GM12878 (cell line): ENCODE measurements at regions not wholly inside any gene's neighbourhood (a gene's known extent, or its start where the extent isn't known, plus 50 kb on each side); places are given as distances from the start of the nearest gene placed in this dataset.

Source experiments
- ATAC-seq: fragments of 200-7000 bp; cut with Tn5 transposase; 3 replicates; pipeline ENCODE4 v1.9.1; 2020; ENCODE audit warnings: mild to moderate bottlenecking, moderate library complexity
- BruUV-seq: library from RNA; stranded (reverse); fragments of 400-500 nt; replicated peaks from 2 replicates; lab custom pipeline; 2021; lab: Mats Ljungman, UMichigan
- CTCF ChIA-PET: fragments of 300-600 bp; sonication (Branson Sonifier 250); formaldehyde crosslinking; extraction: SDS; loops from one replicate; lab custom pipeline; 2021; ENCODE audit warnings: inconsistent platforms; lab: Yijun Ruan, JAX
- POLR2A ChIA-PET: fragments of 350-600 bp; formaldehyde crosslinking; extraction: SDS; loops from one replicate; lab custom pipeline; 2021; ENCODE audit warnings: inconsistent platforms; lab: Charles Lee
- RAD21 ChIA-PET: fragments of 300-600 bp; sonication (Branson Sonifier 250); formaldehyde crosslinking; loops from one replicate; lab custom pipeline; 2023; ENCODE audit warnings: antibody characterized with exemption; ENCODE audit not compliant: unreplicated experiment; lab: Charles Lee
- SMC1A ChIA-PET: fragments of 300-600 bp; sonication (Branson Sonifier 250); formaldehyde crosslinking; loops from one replicate; lab custom pipeline; 2023; ENCODE audit not compliant: unreplicated experiment, uncharacterized antibody; lab: Charles Lee
- DNase-seq: peaks from one replicate; pipeline ENCODE4 v3.0.0-alpha.2; 2011; ENCODE audit warnings: low read depth, low spot score
- FAIRE-seq: peaks from 3 replicates; lab custom pipeline; 2011; peaks lifted over from hg19 to GRCh38; lab: Jason Lieb, UNC
- H2AFZ ChIP-seq: 2 replicates; pipeline ENCODE4 v1.6.0; 2011; ENCODE audit warnings: low read depth, low read length, control low read depth; ENCODE audit not compliant: control insufficient read depth
- H3K27ac ChIP-seq: 2 replicates; pipeline ENCODE4 v1.5.1; 2011; ENCODE audit warnings: control low read depth; ENCODE audit not compliant: control insufficient read depth, insufficient read depth
- H3K27me3 ChIP-seq, 2 experiments: replicated peaks in 1 of 2; 2 replicates each; pipeline versions ENCODE4 v1.6.0 to v1.6.1; 2011; ENCODE audit warnings: low read length in 1 of 2; ENCODE audit not compliant: control insufficient read depth in 2 of 2, insufficient read depth in 2 of 2
- H3K36me3 ChIP-seq, 2 experiments: 2 replicates each; pipeline ENCODE4 v1.5.1; 2011; ENCODE audit warnings: low read length in 1 of 2; ENCODE audit not compliant: control insufficient read depth in 2 of 2, insufficient read depth in 2 of 2
- H3K4me1 ChIP-seq: 2 replicates; pipeline ENCODE4 v1.6.1; 2011; ENCODE audit warnings: mild to moderate bottlenecking, low read length, moderate library complexity, mixed read lengths; ENCODE audit not compliant: control insufficient read depth, insufficient read depth
- H3K4me2 ChIP-seq: 2 replicates; pipeline ENCODE4 v1.6.0; 2011; ENCODE audit warnings: control low read depth; ENCODE audit not compliant: control insufficient read depth, insufficient read depth
- H3K4me3 ChIP-seq: fragments of 200-600 bp; sonication (generic); 2 replicates; pipeline ENCODE4 v1.5.1; 2016
- H3K79me2 ChIP-seq: 2 replicates; pipeline ENCODE4 v1.6.0; 2011; ENCODE audit warnings: low read length; ENCODE audit not compliant: control insufficient read depth, insufficient read depth
- H3K9ac ChIP-seq: 2 replicates; pipeline ENCODE4 v1.8.0; 2011; ENCODE audit warnings: low read length, control low read depth, mixed read lengths; ENCODE audit not compliant: control insufficient read depth, insufficient read depth
- H3K9me3 ChIP-seq: replicated peaks from 3 replicates; pipeline ENCODE4 v1.5.1; 2011; ENCODE audit warnings: mild to moderate bottlenecking, low read length; ENCODE audit not compliant: control insufficient read depth, insufficient read depth
- H4K20me1 ChIP-seq: 2 replicates; pipeline ENCODE4 v1.6.0; 2011; ENCODE audit not compliant: control insufficient read depth, insufficient read depth
- BACH1 ChIP-seq: fragments of 450-650 bp; IDR thresholded peaks from 2 replicates; pipeline ENCODE4 v1.6.1; 2017; ENCODE audit warnings: mild to moderate bottlenecking, borderline replicate concordance
- BRCA1 ChIP-seq: IDR thresholded peaks from 2 replicates; pipeline ENCODE4 v1.6.1; 2011; ENCODE audit warnings: low read depth, low read length, improper control_type of control experiment
- CBX3 ChIP-seq: fragments of 200-600 bp; sonication (generic); IDR thresholded peaks from 2 replicates; pipeline ENCODE4 v1.6.1; 2016; ENCODE audit warnings: low read depth, borderline replicate concordance
- CEBPZ ChIP-seq: fragments of 150-350 bp; IDR thresholded peaks from 2 replicates; pipeline ENCODE4 v1.6.1; 2016; ENCODE audit warnings: low read depth, low read length
- CREB1 ChIP-seq: IDR thresholded peaks from 2 replicates; pipeline ENCODE4 v1.6.1; 2012; ENCODE audit warnings: low read depth, mild to moderate bottlenecking, inconsistent platforms
- E2F4 ChIP-seq: IDR thresholded peaks from 2 replicates; pipeline ENCODE4 v1.6.1; 2012; ENCODE audit warnings: low read depth, low read length, improper control_type of control experiment
- FOXK2 ChIP-seq: fragments of 450-650 bp; IDR thresholded peaks from 2 replicates; pipeline ENCODE4 v1.6.1; 2017; ENCODE audit warnings: mild to moderate bottlenecking, moderate library complexity
- GABPA ChIP-seq: IDR thresholded peaks from 2 replicates; pipeline ENCODE4 v1.6.1; 2014; ENCODE audit warnings: antibody characterized with exemption, low read depth, mild to moderate bottlenecking, inconsistent platforms
- GATAD2B ChIP-seq: fragments of 450-650 bp; conservative IDR thresholded peaks from 2 replicates; pipeline ENCODE4 v1.6.1; 2017; ENCODE audit warnings: low read depth, mild to moderate bottlenecking, moderate library complexity
- JUNB ChIP-seq: IDR thresholded peaks from 2 replicates; pipeline ENCODE4 v1.6.1; 2016; ENCODE audit warnings: antibody characterized with exemption, mild to moderate bottlenecking
- KAT2A ChIP-seq: conservative IDR thresholded peaks from 2 replicates; pipeline ENCODE4 v1.6.1; 2011; ENCODE audit warnings: low read depth, low read length; ENCODE audit not compliant: control insufficient read depth
- POLR2AphosphoS5 ChIP-seq: IDR thresholded peaks from 2 replicates; pipeline ENCODE4 v1.6.1; 2011; ENCODE audit warnings: mild to moderate bottlenecking, low read length, inconsistent platforms
- SIX5 ChIP-seq: IDR thresholded peaks from 2 replicates; pipeline ENCODE4 v1.6.1; 2011; ENCODE audit warnings: mild to moderate bottlenecking, low read depth, low read length, moderate library complexity; ENCODE audit not compliant: severe bottlenecking
- SREBF2 ChIP-seq: IDR thresholded peaks from 2 replicates; pipeline ENCODE4 v1.6.1; 2012; ENCODE audit warnings: mild to moderate bottlenecking, low read length
- YBX1 ChIP-seq: fragments of 450-650 bp; IDR thresholded peaks from 2 replicates; pipeline ENCODE4 v1.6.1; 2016; ENCODE audit warnings: antibody characterized with exemption
- ZNF687 ChIP-seq: fragments of 450-650 bp; IDR thresholded peaks from 2 replicates; pipeline ENCODE4 v1.6.1; 2017; ENCODE audit warnings: mild to moderate bottlenecking, moderate library complexity
- WGBS: methylation state at CpG from one replicate; pipeline ENCODE4 v1.1.6; 2016; ENCODE audit warnings: low lambda C conversion rate; ENCODE audit not compliant: insufficient replicate concordance, insufficient coverage; ENCODE audit errors: missing lambda C conversion rate; 5-methylcytosine and 5-hydroxymethylcytosine counted together
- in situ Hi-C: fragments of 300-500 bp; cut with MboI; formaldehyde crosslinking; loops from 9 replicates; pipeline ENCODE4 v1.14.3; 2018; ENCODE audit warnings: mixed read lengths
- intact Hi-C: fragments of 100-400 bp; cut with micrococcal nuclease; formaldehyde crosslinking; loops from one replicate; pipeline ENCODE4 v1.14.2; 2022; ENCODE audit not compliant: unreplicated experiment

- TF ChIP-seq BRCA1 = no peak
Measured at GRCh38 chr6:74208239-74208638, 512.2 kb downstream of the CD109 start (continued).

- RAD21 ChIA-PET = no interaction called here
- DNase-seq (no peak), ATAC-seq (no peak), FAIRE-seq (no peak)
- Histone ChIP-seq H3K9ac (no peak overlapping the region), H3K4me3 (no peak overlapping the region), H3K36me3 (no peaks in the 10 kb centered on the region), H3K27ac (no peak overlapping the region), H2AFZ (no peak overlapping the region), H3K27me3 (no peaks in the 10 kb centered on the region), H3K4me2 (no peak overlapping the region), H3K4me1 (no peaks in the 10 kb centered on the region), H3K79me2 (no peaks in the 10 kb centered on the region), H3K9me3 (no peaks in the 10 kb centered on the region), H4K20me1 (no peaks in the 10 kb centered on the region)
- POLR2A ChIA-PET = no interaction called here
- intact Hi-C loops (no loop called here), in situ Hi-C loops (no loop called here)
- SMC1A ChIA-PET = no interaction called here
- BruUV-seq = no TSS peak
- CTCF ChIA-PET = interaction anchor here (0.7 kb wide), 1 partner anchor 68 kb away, joined by 4 read pairs; no protein-coding TSS in a partner anchor
- TF ChIP-seq GABPA = no peak
- TF ChIP-seq BACH1 = no peak
- no peak for TF ChIP-seq CBX3
- TF ChIP-seq CREB1 = no peak
- no peak for TF ChIP-seq ZNF687
- TF ChIP-seq KAT2A = no peak
- no peak for TF ChIP-seq E2F4
- no peak for TF ChIP-seq GATAD2B
- TF ChIP-seq SREBF2 = no peak
- no peak for TF ChIP-seq FOXK2
- no peak for TF ChIP-seq CEBPZ
- no peak for TF ChIP-seq POLR2AphosphoS5
- TF ChIP-seq JUNB = no peak
- no peak for TF ChIP-seq SIX5
- TF ChIP-seq YBX1 = no peak
- WGBS = 38% methylated on average over 4 of the region's 4 CpGs
Measured at GRCh38 chr6:74199215-74199915, 503.4 kb downstream of the CD109 start.
